ENCODE measurements at regions not wholly inside any gene's neighbourhood (a gene's known extent, or its start where the extent isn't known, plus 50 kb on each side); places are given as distances from the start of the nearest gene placed in this dataset.

DNA sequence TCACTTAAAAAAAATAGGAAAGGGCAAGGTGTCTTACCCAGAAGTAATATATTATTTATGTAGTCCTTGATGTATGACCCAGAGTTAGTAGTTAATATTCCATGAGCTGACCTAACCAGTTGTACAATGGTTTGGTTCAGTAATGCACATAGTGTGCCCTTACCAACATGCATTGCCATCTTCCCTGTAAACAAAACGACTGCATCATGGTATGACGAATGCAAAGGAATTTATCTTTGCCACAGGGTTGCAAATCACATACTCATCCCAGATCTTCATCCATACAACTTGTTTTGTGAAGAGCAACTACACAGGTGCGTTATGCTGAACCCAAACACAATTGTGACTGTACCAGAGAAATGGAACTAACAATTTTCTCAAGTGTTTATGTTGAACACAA, 68.9 kb upstream of the ZSWIM2 start:
- intact Hi-C loops (cut with micrococcal nuclease), result no loop called here
- DNase-seq (ENCODE audit: extremely low read depth in 1 of 4, low spot score in 3 of 4) (no peak), ATAC-seq (no peak), FAIRE-seq (no peak)
- H3K4me1 ChIP-seq (replicated peaks in 1 of 2; ENCODE audit: control insufficient read depth in 2 of 2, insufficient read depth in 2 of 2, low read length in 2 of 2), result no peaks in the 10 kb centered on the region
- H3K27ac ChIP-seq (ENCODE audit: extremely low read depth, low read depth, low read length), result no peak overlapping the region
- no peaks in the 10 kb centered on the region for H3K9me1 ChIP-seq (ENCODE audit: control insufficient read depth, insufficient read depth, low read length)
- no peaks in the 10 kb centered on the region for H4K20me1 ChIP-seq (replicated peaks; ENCODE audit: control insufficient read depth, insufficient read depth, low read length)
- H3K4me3 ChIP-seq, result no peak overlapping the region
- H3K27me3 ChIP-seq (ENCODE audit: control insufficient read depth in 2 of 2, insufficient read depth in 2 of 2, low read length in 2 of 2), result no peaks in the 10 kb centered on the region
- WGBS (ENCODE audit: insufficient coverage, low coverage, missing lambda C conversion rate), result 19% methylated on average over 3 of the region's 3 CpGs
- H3K9ac ChIP-seq (ENCODE audit: insufficient read depth in 1 of 2, low read depth in 2 of 2, low read length in 2 of 2), result no peak overlapping the region
- ChIA-PET POLR2A (no interaction called here), CTCF (ENCODE audit: low intra/inter-chr PET ratio) (no interaction called here)
- H3K36me3 ChIP-seq (ENCODE audit: control insufficient read depth, insufficient read depth, low read length), result no peaks in the 10 kb centered on the region
- H3K9me3 ChIP-seq (replicated peaks; ENCODE audit: control insufficient read depth, insufficient read depth, low read depth, low read length), result no peaks in the 10 kb centered on the region
- no peaks in the 10 kb centered on the region for H3K79me2 ChIP-seq (ENCODE audit: control insufficient read depth, insufficient read depth, low read length)
- no peak for TF ChIP-seq XRCC5 (IDR thresholded peaks at IDR 0.05; ENCODE audit: low read depth, low read length)
- no peak overlapping the region for H2AFZ ChIP-seq (ENCODE audit: low read depth, low read length)
- in situ Hi-C loops (cut with MboI), result no loop called here
- H3K4me2 ChIP-seq (ENCODE audit: insufficient read depth, low read length), result no peak overlapping the region
- BruUV-seq (replicated peaks), result no TSS peak

DNA sequence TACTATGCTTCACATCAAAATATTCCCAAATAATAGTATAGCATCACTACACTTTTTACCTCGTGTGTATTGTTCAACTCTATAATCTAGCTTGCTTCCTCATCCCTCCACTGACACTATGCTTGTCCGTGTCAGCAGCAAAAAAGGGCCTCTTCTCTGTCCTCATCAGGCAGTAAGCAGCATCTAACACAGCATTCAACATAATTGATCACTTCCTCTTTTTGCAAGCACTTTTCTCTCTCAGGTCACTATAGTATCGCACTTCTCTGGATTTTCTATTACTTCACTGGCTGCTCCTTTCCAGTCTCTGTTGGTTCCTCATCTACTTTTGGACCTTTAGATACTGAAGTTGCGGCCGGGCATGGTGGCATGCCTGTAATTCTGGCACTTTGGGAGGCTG, 64.9 kb upstream of the ZSWIM2 start:
- Histone ChIP-seq H3K4me3 (no peak overlapping the region), H3K4me2 (ENCODE audit: insufficient read depth, low read length) (no peak overlapping the region), H3K79me2 (ENCODE audit: control insufficient read depth, insufficient read depth, low read length) (no peaks in the 10 kb centered on the region), H3K9ac (ENCODE audit: insufficient read depth in 1 of 2, low read depth in 2 of 2, low read length in 2 of 2) (no peak overlapping the region), H4K20me1 (replicated peaks; ENCODE audit: control insufficient read depth, insufficient read depth, low read length) (no peaks in the 10 kb centered on the region), H3K9me1 (ENCODE audit: control insufficient read depth, insufficient read depth, low read length) (no peaks in the 10 kb centered on the region), H3K4me1 (replicated peaks in 1 of 2; ENCODE audit: control insufficient read depth in 2 of 2, insufficient read depth in 2 of 2, low read length in 2 of 2) (peaks cover 3 to 12% of the 10 kb centered on the region in 2 experiments; a peak in 2 of 5 replicates), H3K9me3 (replicated peaks; ENCODE audit: control insufficient read depth, insufficient read depth, low read depth, low read length) (no peaks in the 10 kb centered on the region), H3K27me3 (ENCODE audit: control insufficient read depth in 2 of 2, insufficient read depth in 2 of 2, low read length in 2 of 2) (no peaks in the 10 kb centered on the region), H3K27ac (ENCODE audit: extremely low read depth, low read depth, low read length) (no peak overlapping the region), H3K36me3 (ENCODE audit: control insufficient read depth, insufficient read depth, low read length) (no peaks in the 10 kb centered on the region), H2AFZ (ENCODE audit: low read depth, low read length) (peak overlapping the region; percentile 18)
- CTCF ChIA-PET (ENCODE audit: low intra/inter-chr PET ratio), result no interaction called here
- in situ Hi-C loops (cut with MboI) (no loop called here), intact Hi-C loops (cut with micrococcal nuclease) (loop anchor here (5.0 kb wide), 1 partner anchor 88 kb away; no protein-coding TSS in a partner anchor)
- ATAC-seq, result peak; percentile 68
- BruUV-seq (replicated peaks), result no TSS peak
- DNase-seq (ENCODE audit: extremely low read depth in 1 of 4, low spot score in 3 of 4), result no peak
- 18% methylated on average over 5 of the region's 5 CpGs for WGBS (ENCODE audit: insufficient coverage, low coverage, missing lambda C conversion rate)
- FAIRE-seq, result peak; percentile 71
- POLR2A ChIA-PET, result interaction anchor here (1.4 kb wide), 1 partner anchor 11 kb away, joined by 5 read pairs; no protein-coding TSS in a partner anchor
- TF ChIP-seq SPI1 (IDR thresholded peaks at IDR 0.05; ENCODE audit: borderline replicate concordance, low read depth, low read length) (peak; percentile 99), MEIS2 (IDR thresholded peaks at IDR 0.05; ENCODE audit: partially characterized antibody) (peak; percentile 29), CTBP1 (IDR thresholded peaks at IDR 0.05; ENCODE audit: borderline replicate concordance) (peak; percentile 32; the same call in 1 of the 2 replicates), SRSF1 (IDR thresholded peaks at IDR 0.05; ENCODE audit: low read depth, low read length) (no peak)

Measured in K562 (cell line).